A673 (cell line): ENCODE measurements at regions not wholly inside any gene's neighbourhood (a gene's known extent, or its start where the extent isn't known, plus 50 kb on each side); places are given as distances from the start of the nearest gene placed in this dataset.

Experiments used
- CTCF ChIP-seq: fragments of 300-800, 200-600 bp; sonication (generic); conservative IDR thresholded peaks from 2 replicates; pipeline ENCODE4 v1.5.1; 2017; ENCODE audit warnings: low read depth, mild to moderate bottlenecking, antibody characterized with exemption, low read length, moderate library complexity, mixed read lengths
- EZH2 ChIP-seq: fragments of 200-600 bp; sonication (generic); IDR thresholded peaks from 2 replicates; pipeline ENCODE4 v1.6.1; 2017; ENCODE audit warnings: borderline replicate concordance, low read depth, mild to moderate bottlenecking, mixed read lengths, antibody characterized with exemption, low read length; ENCODE audit not compliant: poor library complexity, severe bottlenecking

GRCh38 chr5:28917631-28918030 lies 1879.2 kb upstream of the CDH9 start:
- TF ChIP-seq CTCF (no peak), EZH2 (no peak)
